ENCODE measurements at regions not wholly inside any gene's neighbourhood (a gene's known extent, or its start where the extent isn't known, plus 50 kb on each side); places are given as distances from the start of the nearest gene placed in this dataset.

- Mint-ChIP-seq H3K27ac (no peak overlapping the region), H3K4me3 (no peak overlapping the region), H3K27me3 (ENCODE audit: low read depth) (no peaks in the 10 kb centered on the region), H3K36me3 (ENCODE audit: low read depth) (no peaks in the 10 kb centered on the region), H3K4me1 (ENCODE audit: low read depth) (no peaks in the 10 kb centered on the region), H3K9me3 (peaks cover 9% of the 10 kb centered on the region)
- DNase-seq: no peak
- CTCF ChIA-PET: no interaction called here
- intact Hi-C loops (cut with micrococcal nuclease): no loop called here
Observed at GRCh38 chr1:177779166-177779965, 190.5 kb downstream of the SEC16B start.

GRCh38 chr1:177775924-177776323, 193.9 kb downstream of the SEC16B start:
- Mint-ChIP-seq H3K4me3 (no peak overlapping the region), H3K36me3 (ENCODE audit: low read depth) (no peaks in the 10 kb centered on the region), H3K27me3 (ENCODE audit: low read depth) (no peaks in the 10 kb centered on the region), H3K9me3 (peaks cover 20% of the 10 kb centered on the region), H3K27ac (no peak overlapping the region), H3K4me1 (ENCODE audit: low read depth) (no peaks in the 10 kb centered on the region)
- CTCF ChIA-PET: interaction anchor here (0.7 kb wide), 1 partner anchor 873 kb away, joined by 4 read pairs; no protein-coding TSS in a partner anchor
- intact Hi-C loops (cut with micrococcal nuclease): no loop called here
- no peak for DNase-seq

- no peak for DNase-seq
- H3K9me3 Mint-ChIP-seq: peaks cover 18% of the 10 kb centered on the region
- intact Hi-C loops (cut with micrococcal nuclease): no loop called here
- no peaks in the 10 kb centered on the region for H3K36me3 Mint-ChIP-seq (ENCODE audit: low read depth)
- CTCF ChIA-PET: no interaction called here
- H3K27ac Mint-ChIP-seq: no peak overlapping the region
- H3K27me3 Mint-ChIP-seq (ENCODE audit: low read depth): no peaks in the 10 kb centered on the region
- H3K4me3 Mint-ChIP-seq: no peak overlapping the region
- H3K4me1 Mint-ChIP-seq (ENCODE audit: low read depth): no peaks in the 10 kb centered on the region
Observed at GRCh38 chr1:177772386-177772960, 197.4 kb downstream of the SEC16B start.

GRCh38 chr1:177771688-177772087, 198.2 kb downstream of the SEC16B start:
- CTCF ChIA-PET: no interaction called here
- peaks cover 18% of the 10 kb centered on the region for H3K9me3 Mint-ChIP-seq
- no peak overlapping the region for H3K27ac Mint-ChIP-seq
- intact Hi-C loops (cut with micrococcal nuclease): no loop called here
- H3K27me3 Mint-ChIP-seq (ENCODE audit: low read depth): no peaks in the 10 kb centered on the region
- DNase-seq: no peak
- H3K36me3 Mint-ChIP-seq (ENCODE audit: low read depth): no peaks in the 10 kb centered on the region
- H3K4me3 Mint-ChIP-seq: no peak overlapping the region
- H3K4me1 Mint-ChIP-seq (ENCODE audit: low read depth): no peaks in the 10 kb centered on the region

- CTCF ChIA-PET: no interaction called here
- Mint-ChIP-seq H3K27me3 (ENCODE audit: low read depth) (no peaks in the 10 kb centered on the region), H3K36me3 (ENCODE audit: low read depth) (no peaks in the 10 kb centered on the region), H3K4me3 (no peak overlapping the region), H3K27ac (no peak overlapping the region), H3K9me3 (peaks cover 18% of the 10 kb centered on the region), H3K4me1 (ENCODE audit: low read depth) (no peaks in the 10 kb centered on the region)
- intact Hi-C loops (cut with micrococcal nuclease): no loop called here
- DNase-seq: no peak
Observed at GRCh38 chr1:177770096-177770495, 199.8 kb downstream of the SEC16B start.

- no peak overlapping the region for H3K27ac Mint-ChIP-seq
- CTCF ChIA-PET: no interaction called here
- H3K9me3 Mint-ChIP-seq: peaks cover 7% of the 10 kb centered on the region
- intact Hi-C loops (cut with micrococcal nuclease): no loop called here
- peaks cover 3% of the 10 kb centered on the region for H3K27me3 Mint-ChIP-seq (ENCODE audit: low read depth)
- no peak overlapping the region for H3K4me3 Mint-ChIP-seq
- no peak for DNase-seq
- no peaks in the 10 kb centered on the region for H3K4me1 Mint-ChIP-seq (ENCODE audit: low read depth)
- no peaks in the 10 kb centered on the region for H3K36me3 Mint-ChIP-seq (ENCODE audit: low read depth)
Observed at GRCh38 chr1:177755851-177756560, 213.9 kb downstream of the SEC16B start.

- Mint-ChIP-seq H3K4me3 (no peak overlapping the region), H3K4me1 (ENCODE audit: low read depth) (no peaks in the 10 kb centered on the region), H3K9me3 (peaks cover 7% of the 10 kb centered on the region), H3K27ac (no peak overlapping the region), H3K36me3 (ENCODE audit: low read depth) (no peaks in the 10 kb centered on the region), H3K27me3 (ENCODE audit: low read depth) (peaks cover 3% of the 10 kb centered on the region)
- DNase-seq: no peak
- intact Hi-C loops (cut with micrococcal nuclease): no loop called here
- CTCF ChIA-PET: no interaction called here
Observed at GRCh38 chr1:177754603-177755002, 215.3 kb downstream of the SEC16B start.

GRCh38 chr1:177753655-177754054, 216.2 kb downstream of the SEC16B start:
- Mint-ChIP-seq H3K27ac (no peak overlapping the region), H3K9me3 (peaks cover 5% of the 10 kb centered on the region), H3K27me3 (ENCODE audit: low read depth) (peaks cover 3% of the 10 kb centered on the region), H3K36me3 (ENCODE audit: low read depth) (no peaks in the 10 kb centered on the region), H3K4me1 (ENCODE audit: low read depth) (no peaks in the 10 kb centered on the region), H3K4me3 (no peak overlapping the region)
- DNase-seq: no peak
- CTCF ChIA-PET: no interaction called here
- intact Hi-C loops (cut with micrococcal nuclease): no loop called here

- Mint-ChIP-seq H3K36me3 (ENCODE audit: low read depth) (no peaks in the 10 kb centered on the region), H3K27ac (no peak overlapping the region), H3K4me1 (ENCODE audit: low read depth) (no peaks in the 10 kb centered on the region), H3K4me3 (no peak overlapping the region), H3K27me3 (ENCODE audit: low read depth) (no peaks in the 10 kb centered on the region), H3K9me3 (peaks cover 9% of the 10 kb centered on the region)
- intact Hi-C loops (cut with micrococcal nuclease): no loop called here
- DNase-seq: no peak
- CTCF ChIA-PET: no interaction called here
Observed at GRCh38 chr1:177748080-177748801, 221.6 kb downstream of the SEC16B start.

- H3K27ac Mint-ChIP-seq: no peak overlapping the region
- H3K27me3 Mint-ChIP-seq (ENCODE audit: low read depth): no peaks in the 10 kb centered on the region
- H3K4me1 Mint-ChIP-seq (ENCODE audit: low read depth): no peaks in the 10 kb centered on the region
- H3K4me3 Mint-ChIP-seq: no peak overlapping the region
- intact Hi-C loops (cut with micrococcal nuclease): no loop called here
- CTCF ChIA-PET: no interaction called here
- no peaks in the 10 kb centered on the region for H3K36me3 Mint-ChIP-seq (ENCODE audit: low read depth)
- no peak for DNase-seq
- H3K9me3 Mint-ChIP-seq: peaks cover 9% of the 10 kb centered on the region
Observed at GRCh38 chr1:177746155-177746554, 223.7 kb downstream of the SEC16B start.

- Mint-ChIP-seq H3K36me3 (ENCODE audit: low read depth) (no peaks in the 10 kb centered on the region), H3K4me3 (no peak overlapping the region), H3K27ac (no peak overlapping the region), H3K4me1 (ENCODE audit: low read depth) (no peaks in the 10 kb centered on the region), H3K27me3 (ENCODE audit: low read depth) (no peaks in the 10 kb centered on the region), H3K9me3 (peaks cover 9% of the 10 kb centered on the region)
- DNase-seq: no peak
- CTCF ChIA-PET: no interaction called here
- intact Hi-C loops (cut with micrococcal nuclease): no loop called here
Observed at GRCh38 chr1:177744906-177745305, 225.0 kb downstream of the SEC16B start.

GRCh38 chr1:177741476-177741875, 228.4 kb downstream of the SEC16B start:
- H3K27ac Mint-ChIP-seq: no peak overlapping the region
- H3K4me1 Mint-ChIP-seq (ENCODE audit: low read depth): no peaks in the 10 kb centered on the region
- intact Hi-C loops (cut with micrococcal nuclease): no loop called here
- H3K9me3 Mint-ChIP-seq: peaks cover 9% of the 10 kb centered on the region
- no peak overlapping the region for H3K4me3 Mint-ChIP-seq
- DNase-seq: no peak
- H3K36me3 Mint-ChIP-seq (ENCODE audit: low read depth): no peaks in the 10 kb centered on the region
- H3K27me3 Mint-ChIP-seq (ENCODE audit: low read depth): no peaks in the 10 kb centered on the region
- CTCF ChIA-PET: no interaction called here

All from activated naive CD4-positive, alpha-beta T cell treated with anti-CD3 and anti-CD28 coated beads for 36 hours (primary cell).